COLO668 (cell line): ENCODE measurements at regions not wholly inside any gene's neighbourhood (a gene's known extent, or its start where the extent isn't known, plus 50 kb on each side); places are given as distances from the start of the nearest gene placed in this dataset.
"Not testable (repeated sequence)": the region's sequence is repeated elsewhere in the genome, so short reads cannot be mapped to it uniquely, and the experiment has no call there.

Experiments used
- DNase-seq: peaks from one replicate; lab custom pipeline; 2025; ENCODE audit not compliant: unreplicated experiment; lab: John Stamatoyannopoulos, UW

- no peak for DNase-seq
Observed at GRCh38 chr20:48492015-48492714, 335.6 kb downstream of the PREX1 start.

GRCh38 chr20:48490961-48491831, 336.6 kb downstream of the PREX1 start:
- no peak for DNase-seq

- not testable (repeated sequence) for DNase-seq
Observed at GRCh38 chr20:48490341-48490740, 337.5 kb downstream of the PREX1 start.

- no peak for DNase-seq
Observed at GRCh38 chr20:48489656-48490055, 338.1 kb downstream of the PREX1 start.

GRCh38 chr20:48489046-48489463, 338.7 kb downstream of the PREX1 start:
- no peak for DNase-seq

- DNase-seq: not testable (repeated sequence)
Observed at GRCh38 chr20:48488334-48489034, 339.3 kb downstream of the PREX1 start.

GRCh38 chr20:48486065-48486464, 341.7 kb downstream of the PREX1 start:
- no peak for DNase-seq

- DNase-seq: not testable (repeated sequence)
Observed at GRCh38 chr20:48485153-48485552, 342.6 kb downstream of the PREX1 start.

GRCh38 chr20:48483334-48484066, 344.3 kb downstream of the PREX1 start:
- no peak for DNase-seq

- DNase-seq: no peak
Observed at GRCh38 chr20:48482790-48483189, 345.0 kb downstream of the PREX1 start.

- DNase-seq: no peak
Observed at GRCh38 chr20:48480216-48480772, 347.5 kb downstream of the PREX1 start.

GRCh38 chr20:48478806-48479585, 348.8 kb downstream of the PREX1 start:
- DNase-seq: no peak

- no peak for DNase-seq
Observed at GRCh38 chr20:48478370-48478769, 349.4 kb downstream of the PREX1 start.

GRCh38 chr20:48476854-48477253, 350.9 kb downstream of the PREX1 start:
- DNase-seq: no peak

GRCh38 chr20:48474022-48474421, 353.8 kb downstream of the PREX1 start:
- DNase-seq: no peak

- no peak for DNase-seq
Observed at GRCh38 chr20:48471759-48472408, 355.9 kb downstream of the PREX1 start.

- no peak for DNase-seq
Observed at GRCh38 chr20:48471176-48471575, 356.6 kb downstream of the PREX1 start.

- no peak for DNase-seq
Observed at GRCh38 chr20:48470141-48470540, 357.7 kb downstream of the PREX1 start.

- DNase-seq: no peak
Observed at GRCh38 chr20:48469026-48469425, 358.8 kb downstream of the PREX1 start.
